Activated CD8-positive, alpha-beta memory T cell treated with anti-CD3 and anti-CD28 coated beads for 36 hours (primary cell): ENCODE measurements at regions not wholly inside any gene's neighbourhood (a gene's known extent, or its start where the extent isn't known, plus 50 kb on each side); places are given as distances from the start of the nearest gene placed in this dataset.

Source experiments
- CTCF ChIA-PET: fragments of 350-600 bp; sonication (Branson Sonifier 250); formaldehyde crosslinking; loops from one replicate; lab custom pipeline; 2021; ENCODE audit warnings: antibody characterized with exemption; lab: Charles Lee
- POLR2A ChIA-PET: fragments of 350-600 bp; sonication (Branson Sonifier 250); formaldehyde crosslinking; loops from one replicate; lab custom pipeline; 2021; ENCODE audit warnings: antibody characterized with exemption; lab: Charles Lee

GRCh38 chrX:69088171-69088938 is 76.9 kb downstream of the PJA1 start:
- POLR2A ChIA-PET, result no interaction called here
- CTCF ChIA-PET, result interaction anchor here (1.8 kb wide), 1 partner anchor 134 kb away, joined by 5 read pairs; no protein-coding TSS in a partner anchor

- ChIA-PET POLR2A (no interaction called here), CTCF (no interaction called here)
Measured at GRCh38 chrX:69085826-69086225, 79.4 kb downstream of the PJA1 start.

GRCh38 chrX:69085151-69085550 is 80.1 kb downstream of the PJA1 start:
- POLR2A ChIA-PET, result no interaction called here
- CTCF ChIA-PET, result no interaction called here

GRCh38 chrX:69083801-69084200 is 81.5 kb downstream of the PJA1 start:
- CTCF ChIA-PET, result interaction anchor here (0.7 to 1.3 kb wide), 3 partner anchors 80 to 1341 kb away, joined by 3 read pairs; no protein-coding TSS in a partner anchor
- POLR2A ChIA-PET, result no interaction called here

GRCh38 chrX:69083361-69083760 is 81.9 kb downstream of the PJA1 start:
- POLR2A ChIA-PET, result no interaction called here
- CTCF ChIA-PET, result interaction anchor here (0.7 to 1.3 kb wide), 2 partner anchors 80 to 256 kb away, joined by 3 read pairs; no protein-coding TSS in a partner anchor

- CTCF ChIA-PET, result no interaction called here
- POLR2A ChIA-PET, result no interaction called here
Measured at GRCh38 chrX:69082753-69083150, 82.5 kb downstream of the PJA1 start.

GRCh38 chrX:69082055-69082752 is 83.0 kb downstream of the PJA1 start:
- POLR2A ChIA-PET, result no interaction called here

GRCh38 chrX:69080855-69081465 is 84.3 kb downstream of the PJA1 start:
- ChIA-PET POLR2A (no interaction called here), CTCF (no interaction called here)

More at GRCh38 chrX:69082055-69082752, 83.0 kb downstream of the PJA1 start:
- CTCF ChIA-PET, result no interaction called here

GRCh38 chrX:69079268-69079667 is 86.0 kb downstream of the PJA1 start:
- CTCF ChIA-PET, result no interaction called here

GRCh38 chrX:69077895-69078455 is 87.3 kb downstream of the PJA1 start:
- ChIA-PET POLR2A (no interaction called here), CTCF (no interaction called here)

More at GRCh38 chrX:69079268-69079667, 86.0 kb downstream of the PJA1 start:
- POLR2A ChIA-PET, result no interaction called here

- CTCF ChIA-PET, result no interaction called here
- POLR2A ChIA-PET, result no interaction called here
Measured at GRCh38 chrX:69076088-69076487, 89.2 kb downstream of the PJA1 start.

GRCh38 chrX:69074726-69075125 is 90.5 kb downstream of the PJA1 start:
- POLR2A ChIA-PET, result no interaction called here
- CTCF ChIA-PET, result no interaction called here

- ChIA-PET POLR2A (no interaction called here), CTCF (no interaction called here)
Measured at GRCh38 chrX:69073721-69074120, 91.5 kb downstream of the PJA1 start.

- ChIA-PET CTCF (no interaction called here), POLR2A (no interaction called here)
Measured at GRCh38 chrX:69073241-69073640, 92.0 kb downstream of the PJA1 start.

GRCh38 chrX:69072486-69073006 is 92.7 kb downstream of the PJA1 start:
- ChIA-PET CTCF (no interaction called here), POLR2A (no interaction called here)

GRCh38 chrX:69070949-69071650 is 94.2 kb downstream of the PJA1 start:
- CTCF ChIA-PET, result no interaction called here
- POLR2A ChIA-PET, result no interaction called here

GRCh38 chrX:69069876-69070275 is 95.4 kb downstream of the PJA1 start:
- ChIA-PET CTCF (no interaction called here), POLR2A (no interaction called here)

GRCh38 chrX:69069086-69069445 is 96.2 kb downstream of the PJA1 start:
- ChIA-PET POLR2A (no interaction called here), CTCF (no interaction called here)

GRCh38 chrX:69068301-69069085 is 96.8 kb downstream of the PJA1 start:
- CTCF ChIA-PET, result no interaction called here
- POLR2A ChIA-PET, result no interaction called here
